ENCODE measurements at regions not wholly inside any gene's neighbourhood (a gene's known extent, or its start where the extent isn't known, plus 50 kb on each side); places are given as distances from the start of the nearest gene placed in this dataset.

DNA sequence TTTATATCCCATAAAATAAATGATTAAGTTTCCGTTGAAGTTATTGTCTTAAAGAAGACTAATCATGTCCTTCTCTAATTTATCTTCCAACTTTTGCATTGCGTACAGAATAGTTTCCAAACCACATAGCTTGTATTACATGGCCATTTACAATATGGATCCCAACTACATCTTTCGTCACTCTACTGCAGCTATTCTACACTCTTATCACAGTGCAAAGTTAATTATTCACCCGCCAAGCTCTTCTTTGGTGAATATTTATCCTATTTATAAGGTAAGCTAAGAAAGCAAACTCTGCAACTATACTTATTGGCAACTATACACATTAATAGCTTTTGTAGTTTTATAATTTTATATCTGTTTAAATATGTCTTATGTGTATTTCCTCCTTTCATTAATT, 75.9 kb upstream of the ADAMTS19 start:
- TF ChIP-seq CTCF (IDR thresholded peaks at IDR 0.05), result no peak

GRCh38 chr5:129384736-129385135, 75.4 kb upstream of the ADAMTS19 start:
- TF ChIP-seq CTCF (IDR thresholded peaks at IDR 0.05), result no peak

GRCh38 chr5:129387944-129388343, 72.2 kb upstream of the ADAMTS19 start:
- TF ChIP-seq CTCF (IDR thresholded peaks at IDR 0.05), result no peak

GRCh38 chr5:129392681-129393080, 67.4 kb upstream of the ADAMTS19 start:
- no peak for TF ChIP-seq CTCF (IDR thresholded peaks at IDR 0.05)

GRCh38 chr5:129395247-129395646, 64.9 kb upstream of the ADAMTS19 start:
- TF ChIP-seq CTCF (IDR thresholded peaks at IDR 0.05), result no peak

DNA sequence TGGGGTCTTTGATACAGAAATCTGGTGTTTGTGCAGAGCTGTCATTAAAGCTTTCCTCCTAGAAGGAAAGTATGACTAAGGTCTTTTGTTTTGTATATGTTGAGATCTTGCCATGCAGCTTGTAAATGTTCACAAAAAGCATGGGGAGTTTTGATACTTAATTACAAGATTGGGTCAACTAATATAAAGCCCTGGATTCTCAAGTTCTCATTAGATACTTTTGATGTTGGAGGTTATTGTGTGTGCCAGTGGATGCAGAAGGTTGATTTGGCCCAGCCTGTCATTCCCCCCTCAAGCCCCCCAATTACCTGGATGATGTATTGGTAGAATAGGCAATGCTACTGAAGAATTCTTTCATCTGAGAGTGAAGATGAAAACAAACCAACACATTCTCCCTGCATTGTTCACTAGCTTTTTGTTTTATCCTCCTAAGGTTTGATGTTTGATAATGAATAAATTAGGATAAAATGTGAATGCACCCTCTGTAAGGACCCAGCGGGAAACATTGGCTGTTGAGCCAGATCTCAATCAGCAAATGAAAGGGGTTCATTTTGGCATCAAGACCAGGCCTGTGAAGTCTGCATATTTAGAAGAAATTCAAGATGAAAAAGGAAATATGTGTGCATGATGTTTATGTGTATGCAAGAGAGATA, 61.9 kb upstream of the ADAMTS19 start:
- TF ChIP-seq CTCF (IDR thresholded peaks at IDR 0.05), result no peak

- no peak for TF ChIP-seq CTCF (IDR thresholded peaks at IDR 0.05)
Observed at GRCh38 chr5:129399069-129399468, 61.0 kb upstream of the ADAMTS19 start.

Measured in LNCAP (cell line).